ENCODE measurements at regions not wholly inside any gene's neighbourhood (a gene's known extent, or its start where the extent isn't known, plus 50 kb on each side); places are given as distances from the start of the nearest gene placed in this dataset.
"Not testable (repeated sequence)": the region's sequence is repeated elsewhere in the genome, so short reads cannot be mapped to it uniquely, and the experiment has no call there.

- DNase-seq: no peak
Measured at GRCh38 chr10:85407088-85407487, 959.5 kb downstream of the GRID1 start.

GRCh38 chr10:85408388-85408787, 958.2 kb downstream of the GRID1 start:
- no peak for DNase-seq

- not testable (repeated sequence) for DNase-seq
Measured at GRCh38 chr10:85410586-85410985, 956.0 kb downstream of the GRID1 start.

GRCh38 chr10:85413570-85413969, 953.0 kb downstream of the GRID1 start:
- no peak for DNase-seq

GRCh38 chr10:85420501-85421191, 945.9 kb downstream of the GRID1 start:
- no peak for DNase-seq

- DNase-seq: no peak
Measured at GRCh38 chr10:85421421-85421820, 945.2 kb downstream of the GRID1 start.

DNA sequence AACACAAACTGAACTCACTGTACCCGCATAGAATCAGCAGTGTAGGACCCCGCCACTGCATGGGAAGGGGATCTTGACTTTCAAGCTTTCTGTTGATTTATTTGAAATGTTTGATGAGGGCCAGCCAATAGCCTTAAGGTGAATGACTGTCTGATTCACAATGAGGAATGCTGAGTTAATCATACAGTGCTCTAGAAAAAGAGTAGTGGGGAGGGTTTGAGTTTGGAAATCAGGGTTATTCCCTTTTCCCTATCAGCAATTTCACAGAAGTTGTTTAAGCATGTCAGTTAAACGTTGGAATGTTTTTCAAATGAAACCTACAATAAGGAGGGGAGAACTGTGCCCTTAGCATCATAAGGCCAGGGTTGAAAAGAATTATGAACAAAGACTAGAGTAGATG, 937.5 kb downstream of the GRID1 start:
- DNase-seq: no peak

DNA sequence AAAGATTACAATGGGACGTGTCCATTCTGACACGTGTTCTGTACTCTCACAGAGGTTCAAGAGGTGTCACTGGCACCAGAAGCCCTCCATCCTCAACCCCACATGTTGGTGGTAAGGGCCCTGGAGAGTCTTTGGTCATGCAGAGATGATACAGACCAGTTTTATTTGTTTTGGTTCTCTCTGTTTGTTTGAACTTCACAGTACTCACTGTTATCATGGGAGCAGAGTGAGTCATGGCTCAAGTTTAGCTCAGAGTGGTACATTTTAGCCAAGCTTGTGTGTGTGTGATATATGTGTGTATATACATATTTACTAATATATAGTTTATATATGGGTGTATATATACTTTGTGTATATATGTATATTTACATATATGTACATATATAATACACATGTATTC, 935.6 kb downstream of the GRID1 start:
- no peak for DNase-seq

GRCh38 chr10:85433248-85433647, 933.3 kb downstream of the GRID1 start:
- no peak for DNase-seq

- DNase-seq: no peak
Measured at GRCh38 chr10:85444868-85445267, 921.7 kb downstream of the GRID1 start.

DNA sequence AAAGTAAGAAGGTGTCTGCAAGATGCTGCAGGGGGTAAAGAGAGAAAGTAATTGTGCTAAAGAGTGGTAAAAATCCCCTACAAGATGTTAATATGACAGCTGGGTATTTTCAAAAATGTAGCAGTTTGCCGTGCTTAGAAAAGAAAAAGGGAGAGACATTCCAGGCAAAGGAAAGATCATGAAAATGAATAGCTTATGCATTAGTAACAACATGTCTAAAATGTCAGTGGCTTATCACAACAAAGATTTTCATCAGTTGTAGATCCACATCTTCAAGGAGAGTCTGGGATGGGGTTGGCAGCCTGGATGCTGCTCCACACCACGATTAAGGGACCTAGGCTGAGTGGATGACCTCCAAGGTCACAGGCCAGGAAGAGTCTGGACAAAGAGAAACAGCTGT, 920.9 kb downstream of the GRID1 start:
- DNase-seq: no peak

DNA sequence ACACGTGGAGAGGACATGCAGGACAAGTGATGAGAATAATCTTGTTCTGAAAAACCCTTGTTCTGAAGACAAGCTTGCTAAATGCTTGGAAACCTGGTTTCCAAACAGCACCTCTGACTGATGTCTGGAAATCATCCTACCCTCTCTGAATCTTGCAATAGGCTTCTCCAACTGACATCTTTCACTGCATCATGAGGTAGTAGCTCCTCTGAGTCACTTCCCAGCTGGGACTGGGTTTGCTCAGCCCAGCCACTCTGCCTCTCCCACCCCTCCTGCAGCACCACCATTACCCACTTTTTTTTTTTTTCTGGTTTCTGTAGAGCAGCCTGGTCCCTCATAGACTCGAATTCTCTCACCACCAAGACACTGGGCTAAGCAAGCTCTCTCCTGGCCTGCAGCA, 919.8 kb downstream of the GRID1 start:
- no peak for DNase-seq

DNA sequence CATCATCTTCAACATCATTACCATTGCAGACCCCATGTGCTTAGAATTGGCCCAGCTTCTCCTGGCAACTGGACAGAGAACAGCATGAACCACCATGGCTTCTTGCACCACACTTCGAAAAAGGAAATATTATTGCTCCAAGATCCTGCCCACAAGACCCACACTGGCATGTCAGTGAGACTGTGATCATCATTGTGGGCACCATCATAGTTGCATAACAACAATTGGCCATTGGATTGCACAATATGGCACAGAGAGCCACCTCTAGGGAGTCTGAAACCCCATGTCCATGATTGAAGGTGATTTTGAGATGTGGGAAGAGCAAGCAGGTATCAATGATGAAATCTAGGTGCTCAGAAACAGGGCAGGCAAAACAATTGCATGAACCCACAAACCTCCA, 918.9 kb downstream of the GRID1 start:
- DNase-seq: no peak

DNA sequence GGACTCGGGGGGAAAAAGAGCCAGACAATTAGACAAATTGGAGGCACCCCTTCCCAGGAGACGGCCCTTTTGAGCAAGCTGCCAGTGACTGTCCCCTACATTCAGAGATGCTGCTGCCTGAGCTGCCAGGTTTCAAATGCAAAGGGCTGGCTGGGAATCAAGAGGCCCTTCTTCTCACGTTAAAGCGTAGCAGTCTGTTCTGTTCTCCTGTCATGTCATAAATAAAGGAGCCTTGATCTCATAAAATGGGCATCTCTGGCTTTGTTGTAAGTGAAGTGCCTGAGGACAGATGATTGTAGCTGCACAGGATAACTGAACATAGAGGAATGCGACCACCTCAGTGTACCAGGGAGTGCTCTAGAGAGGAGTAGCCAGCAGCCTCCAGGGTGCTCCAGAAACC, 917.9 kb downstream of the GRID1 start:
- DNase-seq: no peak

DNA sequence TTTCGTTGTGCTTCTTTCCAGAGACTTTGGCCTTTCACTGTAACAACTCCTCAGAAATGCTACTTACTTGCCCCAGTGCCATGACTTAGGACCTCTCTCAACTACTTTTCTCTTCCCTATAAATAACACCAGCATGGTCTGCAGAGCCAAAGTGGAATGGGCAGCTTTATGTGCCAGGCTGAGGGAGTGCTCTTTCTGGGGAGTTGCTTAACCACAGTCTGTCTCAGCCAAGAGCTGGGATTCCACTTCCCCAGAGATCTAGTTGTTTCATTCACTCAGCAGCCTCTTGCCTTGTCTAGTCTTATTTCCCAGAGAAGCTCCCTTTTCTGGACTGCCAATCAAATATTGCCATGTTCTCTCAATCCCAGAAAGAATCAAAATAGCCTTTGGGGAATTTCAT, 912.2 kb downstream of the GRID1 start:
- DNase-seq: no peak

GRCh38 chr10:85457191-85457590, 909.4 kb downstream of the GRID1 start:
- DNase-seq: no peak

DNA sequence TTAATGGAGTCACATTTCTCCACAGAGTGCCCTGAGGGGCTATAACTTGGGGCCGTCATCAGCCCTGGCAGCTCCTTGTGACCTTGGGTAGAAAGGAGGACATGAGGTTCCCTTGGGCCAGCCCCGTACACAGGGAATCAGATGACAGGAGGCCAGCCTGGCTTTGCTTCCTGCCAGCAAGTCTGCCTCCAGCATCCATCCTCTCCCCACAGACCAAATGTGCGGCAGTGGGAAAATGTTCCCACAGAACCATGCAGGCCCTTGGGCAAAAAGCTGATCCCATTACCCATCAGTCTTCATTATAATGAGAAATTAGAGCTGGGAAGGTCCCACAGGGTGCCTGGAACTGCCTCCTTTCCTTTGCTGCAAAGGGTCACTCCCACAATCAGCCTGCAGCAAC, 908.3 kb downstream of the GRID1 start:
- no peak for DNase-seq

DNA sequence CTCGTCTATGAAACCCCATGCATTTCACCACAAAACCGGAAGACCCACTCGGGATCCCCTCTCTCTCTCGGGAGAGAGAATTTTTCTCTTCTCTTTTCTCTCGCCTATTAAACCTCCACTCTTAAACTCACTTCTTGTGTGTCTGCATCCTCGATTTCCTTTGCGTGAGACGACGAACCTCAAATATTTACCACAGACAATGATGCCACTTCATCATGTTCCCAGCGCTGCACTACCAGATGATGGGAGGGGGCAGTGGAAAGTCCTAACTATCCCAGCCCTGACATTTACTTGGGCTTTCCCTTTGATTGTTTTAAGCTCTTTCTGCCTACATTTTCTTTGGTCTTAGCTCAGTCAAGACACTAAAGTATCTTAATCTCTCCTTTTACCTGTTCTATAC, 906.7 kb downstream of the GRID1 start:
- no peak for DNase-seq

GRCh38 chr10:85464336-85464735, 902.3 kb downstream of the GRID1 start:
- no peak for DNase-seq

GRCh38 chr10:85477979-85478378, 888.6 kb downstream of the GRID1 start:
- DNase-seq: no peak

GRCh38 chr10:85490431-85490830, 876.2 kb downstream of the GRID1 start:
- no peak for DNase-seq

DNA sequence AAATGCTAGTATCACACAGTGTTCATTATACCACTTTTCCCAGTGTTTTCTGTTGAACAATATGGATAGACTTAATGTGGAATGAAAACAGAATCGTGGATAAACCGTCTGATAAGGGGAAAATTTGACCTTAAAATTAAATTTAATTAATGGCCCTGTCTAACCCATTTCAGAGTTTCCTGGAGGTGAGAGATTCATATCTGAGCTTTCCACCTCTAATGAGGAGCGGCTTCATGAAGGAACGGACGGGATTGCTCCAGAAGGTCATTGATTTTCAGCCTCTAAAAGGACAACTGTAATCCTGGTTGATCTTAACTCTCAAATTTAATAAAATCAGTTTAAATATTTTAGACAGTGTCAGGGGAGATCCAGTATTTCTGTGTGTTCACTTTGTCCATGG, 874.9 kb downstream of the GRID1 start:
- DNase-seq: no peak

- no peak for DNase-seq
Measured at GRCh38 chr10:85492684-85493083, 873.9 kb downstream of the GRID1 start.

DNA sequence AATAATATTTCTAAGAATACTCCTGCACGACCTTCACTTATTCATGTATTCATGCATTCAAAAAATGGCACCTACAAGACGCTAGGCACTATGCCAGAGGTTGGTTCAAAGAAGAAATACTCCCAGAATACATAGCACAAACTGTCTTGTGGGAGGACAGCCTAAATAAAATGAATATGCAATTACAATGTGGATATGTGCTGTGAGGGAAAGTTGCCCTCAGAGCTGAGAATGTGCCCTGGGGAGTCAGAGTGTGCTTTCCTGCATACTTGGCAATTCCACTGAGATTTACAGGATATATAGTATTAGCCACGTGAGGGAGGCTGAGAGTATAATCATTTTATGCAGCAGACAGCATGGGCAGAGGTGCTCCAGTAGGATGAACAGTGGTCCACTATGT, 872.9 kb downstream of the GRID1 start:
- DNase-seq: no peak

GRCh38 chr10:85504641-85505040, 862.0 kb downstream of the GRID1 start:
- not testable (repeated sequence) for DNase-seq

DNA sequence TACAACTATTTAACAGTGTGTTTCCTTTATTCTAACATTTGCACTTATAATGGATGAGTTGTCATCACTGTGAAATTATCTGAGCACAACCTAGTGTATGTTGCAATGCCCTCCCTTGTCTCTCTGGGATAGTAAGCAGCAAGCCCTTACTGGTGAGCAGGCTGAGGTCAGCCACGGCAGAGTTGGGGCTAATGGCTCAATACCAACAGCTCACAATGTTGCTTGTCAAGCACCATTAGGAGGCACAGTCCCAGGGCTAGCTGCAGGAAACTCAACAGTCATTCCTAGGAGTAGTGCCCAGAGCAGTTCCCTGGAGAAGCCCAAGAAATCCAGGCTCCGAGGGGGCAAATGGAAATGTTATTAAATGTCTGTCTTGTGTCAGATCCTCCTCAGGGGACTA, 858.4 kb downstream of the GRID1 start:
- no peak for DNase-seq
